ENCODE measurements at regions not wholly inside any gene's neighbourhood (a gene's known extent, or its start where the extent isn't known, plus 50 kb on each side); places are given as distances from the start of the nearest gene placed in this dataset.

DNA sequence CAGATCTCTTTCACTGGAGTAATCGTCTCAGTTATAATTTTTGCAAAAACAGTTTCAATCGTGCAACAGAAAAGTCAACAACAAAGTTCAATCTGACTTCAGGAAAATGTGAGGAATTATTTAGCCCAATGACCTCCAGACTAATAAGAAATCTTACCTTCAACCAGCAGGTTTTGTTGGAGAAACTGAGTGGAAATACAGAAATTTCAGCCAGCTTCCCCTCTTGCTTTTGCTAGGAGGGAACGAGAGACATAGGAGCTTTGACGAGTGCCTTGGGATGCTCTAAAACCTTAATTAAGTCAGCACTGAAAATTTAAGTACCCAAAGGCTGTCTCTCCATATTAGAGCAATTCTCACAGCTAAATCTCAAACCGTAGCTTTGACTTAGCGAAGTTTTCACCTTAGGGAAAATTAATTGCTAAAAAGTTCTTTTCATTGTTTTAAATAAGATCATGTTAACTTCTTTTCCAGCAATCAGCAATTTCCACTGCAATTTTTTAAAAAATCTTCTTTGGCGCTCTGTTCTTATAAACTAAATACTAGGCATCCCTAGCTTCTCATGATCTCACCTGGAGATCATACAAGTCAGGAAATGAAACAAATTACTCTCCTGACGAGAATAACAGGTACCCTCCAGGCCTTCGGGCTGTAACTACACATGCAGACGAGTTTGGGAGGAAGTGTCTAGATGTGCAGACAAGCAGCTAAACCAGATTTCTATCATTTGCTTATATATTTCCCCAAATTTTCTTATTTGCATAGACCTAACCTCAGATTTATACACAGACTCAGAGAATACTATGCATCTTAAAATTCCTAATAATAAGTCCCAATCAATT is 250.2 kb downstream of the FAM43A start:
- no peak for DNase-seq (ENCODE audit: low read depth in 1 of 2, low spot score in 2 of 2)
- Histone ChIP-seq H3K27me3 (replicated peaks) (no peaks in the 10 kb centered on the region), H3K36me3 (no peaks in the 10 kb centered on the region), H3K27ac (no peak overlapping the region), H3K4me3 (no peak overlapping the region), H3K4me1 (replicated peaks) (peaks cover 12% of the 10 kb centered on the region), H3K9me3 (replicated peaks) (no peaks in the 10 kb centered on the region)

DNA sequence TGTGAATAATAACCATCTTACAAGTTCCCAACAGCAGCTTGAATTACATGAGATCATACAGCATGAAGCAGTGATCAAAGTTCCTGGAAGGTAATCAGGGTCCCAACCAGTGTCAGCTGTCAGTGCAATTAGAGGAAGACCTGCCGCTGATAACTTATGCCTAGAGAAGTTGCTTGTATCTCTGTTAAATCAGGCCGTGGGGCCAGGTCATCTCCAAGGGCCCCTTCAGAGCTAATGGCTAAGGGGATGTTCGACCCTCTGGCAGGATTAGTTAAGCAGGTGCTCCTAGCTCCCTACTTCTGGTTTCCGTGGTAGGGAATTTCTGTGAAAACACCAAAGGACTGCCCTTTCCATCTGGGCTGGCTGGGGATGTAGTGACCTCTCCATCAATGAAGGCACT is 251.0 kb downstream of the FAM43A start:
- DNase-seq (ENCODE audit: low read depth in 1 of 2, low spot score in 2 of 2) = no peak
- Histone ChIP-seq H3K9me3 (replicated peaks) (no peaks in the 10 kb centered on the region), H3K27ac (no peak overlapping the region), H3K4me3 (no peak overlapping the region), H3K27me3 (replicated peaks) (no peaks in the 10 kb centered on the region), H3K36me3 (no peaks in the 10 kb centered on the region), H3K4me1 (replicated peaks) (peaks cover 4% of the 10 kb centered on the region)

DNA sequence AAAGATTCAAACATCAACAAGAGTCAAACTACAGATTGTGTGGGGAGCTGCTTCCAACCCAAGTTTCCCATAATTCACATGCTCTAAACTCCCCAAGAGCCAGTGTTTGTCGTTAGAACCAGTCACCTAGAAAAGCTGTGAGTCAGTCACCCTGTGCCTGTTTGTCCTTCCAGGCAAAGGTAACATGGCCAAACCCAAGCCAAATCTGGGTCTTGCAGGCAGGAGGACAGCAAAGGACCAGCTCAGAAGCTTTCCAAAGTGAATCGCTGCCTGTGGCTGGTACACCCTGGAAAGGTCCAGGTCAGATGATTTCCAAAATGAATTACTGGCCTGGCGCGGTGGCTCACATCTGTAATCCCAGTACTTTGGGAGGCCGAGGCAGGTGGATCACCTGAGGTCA is 251.5 kb downstream of the FAM43A start:
- Histone ChIP-seq H3K27me3 (replicated peaks) (no peaks in the 10 kb centered on the region), H3K4me1 (replicated peaks) (no peaks in the 10 kb centered on the region)
- DNase-seq (ENCODE audit: low read depth in 1 of 2, low spot score in 2 of 2) = no peak

DNA sequence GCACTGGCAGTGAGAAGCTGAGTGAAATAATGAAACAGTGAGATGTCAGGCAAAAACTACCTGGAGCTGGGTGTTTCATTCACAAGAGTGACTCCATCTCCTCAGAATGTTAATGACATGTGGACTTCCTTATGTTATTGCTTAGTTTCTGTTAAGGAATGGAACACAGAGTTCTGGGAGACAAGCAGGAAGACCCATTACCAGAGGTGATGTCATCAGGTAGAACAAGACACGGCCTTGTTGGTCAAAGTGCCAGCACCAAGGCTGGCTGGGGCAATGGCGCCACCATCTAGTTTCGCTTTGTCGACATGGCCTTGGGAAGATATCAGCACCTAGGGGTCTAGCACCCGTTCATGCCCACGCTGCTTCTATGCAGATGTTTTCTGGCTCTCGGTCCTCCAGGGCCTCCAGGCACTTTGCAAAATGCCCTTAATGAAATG is 252.2 kb downstream of the FAM43A start:
- H3K4me1 ChIP-seq (replicated peaks) = no peaks in the 10 kb centered on the region
- no peak overlapping the region for H3K4me3 ChIP-seq
- no peaks in the 10 kb centered on the region for H3K36me3 ChIP-seq
- no peak for DNase-seq (ENCODE audit: low read depth in 1 of 2, low spot score in 2 of 2)
- H3K9me3 ChIP-seq (replicated peaks) = no peaks in the 10 kb centered on the region
- H3K27me3 ChIP-seq (replicated peaks) = no peaks in the 10 kb centered on the region
- no peak overlapping the region for H3K27ac ChIP-seq

More for the DNA sequence above, 251.5 kb downstream of the FAM43A start:
- no peaks in the 10 kb centered on the region for H3K36me3 ChIP-seq
- no peaks in the 10 kb centered on the region for H3K9me3 ChIP-seq (replicated peaks)
- H3K4me3 ChIP-seq = no peak overlapping the region
- H3K27ac ChIP-seq = no peak overlapping the region

DNA sequence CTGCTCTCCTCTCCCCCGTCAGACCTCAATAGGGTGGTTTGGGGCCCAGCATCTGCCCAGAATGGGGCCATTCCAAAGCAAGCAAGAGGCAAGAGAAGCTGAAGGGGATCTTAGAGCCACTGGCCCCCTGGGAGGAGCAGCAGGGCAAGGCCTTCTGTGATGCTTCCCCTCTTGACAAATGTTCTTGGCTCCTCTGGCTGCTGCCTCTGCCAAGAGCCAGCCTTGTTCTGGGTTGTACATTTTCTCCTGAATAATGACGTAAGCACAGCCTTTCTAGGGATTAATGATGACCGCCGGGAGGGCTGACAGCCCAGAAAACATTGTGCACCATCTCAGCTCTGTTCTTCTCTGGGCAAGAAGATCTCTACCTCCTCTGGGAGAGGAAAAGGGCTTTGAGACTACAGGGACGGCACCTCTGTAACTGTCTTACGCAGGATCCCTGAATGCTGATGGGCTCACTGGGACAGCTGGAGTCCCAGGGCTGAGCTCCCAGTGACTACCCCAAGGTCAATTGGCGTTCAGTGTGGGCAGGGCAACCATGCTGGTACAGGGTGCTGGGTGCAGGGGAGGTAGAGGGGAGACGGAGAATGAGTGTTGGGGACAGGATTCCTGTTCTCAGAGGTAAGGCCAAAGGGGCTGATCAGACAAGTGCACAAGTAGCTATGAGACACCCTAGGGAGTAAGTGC is 253.3 kb downstream of the FAM43A start:
- Histone ChIP-seq H3K4me3 (no peak overlapping the region), H3K4me1 (replicated peaks) (no peaks in the 10 kb centered on the region), H3K36me3 (no peaks in the 10 kb centered on the region), H3K27ac (no peak overlapping the region), H3K27me3 (replicated peaks) (no peaks in the 10 kb centered on the region), H3K9me3 (replicated peaks) (no peaks in the 10 kb centered on the region)
- DNase-seq (ENCODE audit: low read depth in 1 of 2, low spot score in 2 of 2) = no peak

DNA sequence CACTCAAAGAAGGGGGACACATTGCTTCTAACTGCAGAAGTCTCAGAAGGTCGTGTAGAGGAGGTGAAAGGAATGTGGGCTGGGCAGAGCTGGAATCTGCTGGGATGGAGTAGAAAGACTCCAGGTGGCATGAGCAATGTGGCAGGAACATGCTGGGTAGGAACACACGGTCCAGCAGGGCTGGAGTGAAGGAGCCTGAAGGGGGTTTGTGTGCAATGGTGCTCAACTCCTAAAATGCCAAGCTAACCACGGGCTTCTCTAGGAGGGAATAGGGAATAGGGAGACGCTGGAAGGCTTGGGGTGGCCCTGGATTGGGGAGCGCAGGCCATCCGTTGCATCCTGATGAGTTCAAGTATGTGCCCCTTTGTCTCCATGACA is 253.8 kb downstream of the FAM43A start:
- Histone ChIP-seq H3K27ac (no peak overlapping the region), H3K9me3 (replicated peaks) (no peaks in the 10 kb centered on the region), H3K4me3 (no peak overlapping the region), H3K27me3 (replicated peaks) (no peaks in the 10 kb centered on the region), H3K36me3 (no peaks in the 10 kb centered on the region), H3K4me1 (replicated peaks) (no peaks in the 10 kb centered on the region)
- DNase-seq (ENCODE audit: low read depth in 1 of 2, low spot score in 2 of 2) = no peak

DNA sequence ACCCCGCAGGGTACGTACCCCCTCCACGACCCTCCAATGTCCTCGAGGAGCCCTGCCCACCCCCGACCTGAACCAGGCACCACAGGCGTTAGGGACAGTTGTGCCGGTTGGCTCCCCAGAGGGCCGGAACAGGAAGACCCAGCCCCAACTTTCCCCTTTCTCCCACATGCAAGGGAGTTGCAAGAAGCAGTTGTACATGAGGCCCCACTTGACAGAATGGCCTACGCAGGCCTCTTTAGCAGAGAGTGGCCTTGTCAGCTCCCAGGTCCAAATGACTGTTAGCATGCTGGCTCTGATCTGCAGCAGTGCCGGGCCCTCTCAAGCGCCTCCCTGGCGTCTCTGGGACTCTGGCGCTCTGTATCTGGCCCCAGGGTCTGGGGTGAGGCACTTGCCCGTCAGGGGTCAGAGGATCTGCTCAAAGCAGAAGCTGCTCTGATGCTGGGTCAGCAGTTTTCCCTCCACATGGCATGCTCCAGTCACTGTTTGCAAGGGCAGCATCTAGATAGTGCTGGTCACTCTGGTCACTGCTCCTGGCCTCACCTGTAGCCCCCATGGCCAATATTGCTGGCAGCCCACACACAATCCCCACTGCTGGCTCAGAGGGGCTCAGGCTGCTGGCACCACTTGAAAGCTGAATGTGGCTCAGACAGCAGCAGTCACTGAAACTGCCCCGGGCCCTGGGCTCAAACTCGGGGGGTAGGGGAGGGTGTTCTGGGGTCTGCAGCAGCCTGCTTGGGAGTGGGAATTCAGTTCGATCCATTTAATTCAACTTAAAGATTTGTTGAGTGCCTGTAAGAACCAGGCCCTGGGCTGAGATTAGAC is 254.5 kb downstream of the FAM43A start:
- H3K27me3 ChIP-seq (replicated peaks) = no peaks in the 10 kb centered on the region
- no peak for DNase-seq (ENCODE audit: low read depth in 1 of 2, low spot score in 2 of 2)
- H3K27ac ChIP-seq = no peak overlapping the region
- H3K4me3 ChIP-seq = no peak overlapping the region
- no peaks in the 10 kb centered on the region for H3K9me3 ChIP-seq (replicated peaks)
- no peaks in the 10 kb centered on the region for H3K36me3 ChIP-seq
- no peaks in the 10 kb centered on the region for H3K4me1 ChIP-seq (replicated peaks)

DNA sequence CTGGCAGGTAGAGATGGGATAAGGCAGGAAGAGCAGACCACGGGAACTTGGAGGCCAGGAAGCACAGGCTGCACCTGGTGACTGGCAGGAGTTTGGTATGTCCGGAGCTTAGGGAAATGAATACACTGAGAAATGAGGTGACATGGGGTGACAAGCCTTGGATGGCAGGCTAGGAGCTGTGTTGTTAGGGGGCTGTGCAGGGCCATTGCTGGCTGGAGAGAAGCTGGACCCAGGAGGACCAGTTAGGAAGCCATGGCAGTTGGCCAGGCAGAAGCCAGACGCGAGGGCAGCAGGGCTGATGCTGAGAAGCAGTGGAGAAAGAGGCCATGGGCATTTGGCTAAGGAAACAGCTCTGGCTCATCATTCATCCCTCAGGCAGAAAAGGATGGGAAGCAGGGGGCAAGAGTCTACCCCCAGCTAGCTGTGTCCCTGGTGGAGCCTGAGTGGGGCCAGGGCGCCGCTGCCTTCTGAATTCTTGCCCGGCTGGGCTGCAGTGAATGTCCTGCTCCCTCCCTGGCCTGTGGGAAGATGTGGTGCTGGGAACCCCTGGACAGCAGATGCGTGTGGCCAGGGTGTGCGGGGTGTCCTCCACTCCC is 255.8 kb downstream of the FAM43A start:
- H3K27ac ChIP-seq = no peak overlapping the region
- no peaks in the 10 kb centered on the region for H3K4me1 ChIP-seq (replicated peaks)
- no peak overlapping the region for H3K4me3 ChIP-seq
- DNase-seq (ENCODE audit: low read depth in 1 of 2, low spot score in 2 of 2) = no peak
- no peaks in the 10 kb centered on the region for H3K27me3 ChIP-seq (replicated peaks)
- H3K9me3 ChIP-seq (replicated peaks) = no peaks in the 10 kb centered on the region
- H3K36me3 ChIP-seq = no peaks in the 10 kb centered on the region

DNA sequence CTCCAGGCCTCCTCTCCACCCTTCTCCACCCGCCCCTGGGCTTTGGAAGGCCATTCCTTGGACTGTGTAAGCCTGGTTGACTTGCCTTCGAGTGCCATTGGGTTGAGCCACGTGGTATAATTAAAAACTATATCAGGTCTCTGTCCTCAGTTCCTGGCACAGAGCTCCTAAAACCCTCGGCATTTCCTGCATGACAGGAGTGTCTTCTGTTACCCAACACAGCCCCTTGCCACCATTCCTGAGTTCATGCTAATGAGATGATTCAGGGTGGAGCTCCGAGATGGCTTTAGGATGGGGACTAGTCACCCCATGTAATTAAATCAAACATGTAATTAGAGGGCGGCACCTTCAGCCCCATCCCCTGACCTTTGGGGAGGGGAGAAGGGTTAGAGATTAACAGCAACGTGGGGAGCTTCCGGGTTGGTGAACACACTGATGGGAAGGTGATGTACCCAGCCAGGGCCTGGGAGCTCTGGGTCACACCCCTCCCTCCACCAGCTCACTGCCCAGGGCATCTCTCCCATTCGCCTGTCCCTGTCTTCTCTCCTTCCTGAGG is 256.4 kb downstream of the FAM43A start:
- H3K9me3 ChIP-seq (replicated peaks) = no peaks in the 10 kb centered on the region
- H3K27ac ChIP-seq = no peak overlapping the region
- no peaks in the 10 kb centered on the region for H3K4me1 ChIP-seq (replicated peaks)
- no peak overlapping the region for H3K4me3 ChIP-seq
- H3K36me3 ChIP-seq = no peaks in the 10 kb centered on the region
- no peak for DNase-seq (ENCODE audit: low read depth in 1 of 2, low spot score in 2 of 2)
- H3K27me3 ChIP-seq (replicated peaks) = no peaks in the 10 kb centered on the region

DNA sequence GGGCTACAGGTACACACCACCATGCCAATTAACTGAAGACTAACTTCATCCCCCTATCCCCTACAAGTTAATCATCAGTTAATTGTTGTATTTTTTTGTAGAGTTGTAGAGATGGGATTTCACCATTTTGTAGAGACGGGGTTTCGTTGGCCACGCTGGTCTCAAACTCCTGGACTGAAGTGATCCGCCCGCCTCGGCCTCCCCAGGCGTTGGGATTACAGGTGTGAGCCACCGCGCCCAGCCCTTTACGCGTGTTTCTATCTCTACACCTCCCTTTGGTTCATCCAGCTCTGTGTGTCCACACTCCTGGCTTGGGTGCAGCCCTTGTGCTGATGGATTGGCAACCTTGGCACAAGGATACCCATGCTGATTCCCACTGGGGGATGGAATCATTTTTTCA is 258.8 kb downstream of the FAM43A start:
- Histone ChIP-seq H3K36me3 (no peaks in the 10 kb centered on the region), H3K9me3 (replicated peaks) (no peaks in the 10 kb centered on the region; the same call in 1 of the 2 replicates), H3K4me1 (replicated peaks) (no peaks in the 10 kb centered on the region), H3K27me3 (replicated peaks) (no peaks in the 10 kb centered on the region), H3K4me3 (no peak overlapping the region), H3K27ac (no peak overlapping the region)
- DNase-seq (ENCODE audit: low read depth in 1 of 2, low spot score in 2 of 2) = no peak

DNA sequence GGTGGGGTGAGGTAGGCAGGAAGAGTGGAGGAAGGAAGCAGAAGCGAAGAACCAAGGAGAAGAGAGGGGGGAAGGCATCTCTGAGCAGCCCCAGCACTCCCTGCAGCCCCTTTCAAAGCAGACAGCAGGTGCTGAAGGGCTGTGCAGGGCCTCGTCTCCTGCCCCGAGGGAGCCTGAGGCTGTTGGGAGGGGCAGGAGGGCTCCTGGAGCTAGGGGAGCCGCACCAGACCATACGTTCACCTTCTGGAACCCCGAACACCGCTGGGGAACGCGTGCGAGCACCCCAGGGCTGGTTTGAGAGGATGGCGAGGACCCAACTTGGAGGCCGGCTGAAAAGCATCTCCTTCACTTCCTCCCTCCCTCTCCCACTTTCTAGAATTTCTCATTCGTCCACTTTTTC is 259.8 kb downstream of the FAM43A start:
- Histone ChIP-seq H3K36me3 (no peaks in the 10 kb centered on the region), H3K4me1 (replicated peaks) (no peaks in the 10 kb centered on the region), H3K9me3 (replicated peaks) (no peaks in the 10 kb centered on the region; the same call in 1 of the 2 replicates), H3K4me3 (no peak overlapping the region), H3K27me3 (replicated peaks) (no peaks in the 10 kb centered on the region), H3K27ac (no peak overlapping the region)
- no peak for DNase-seq (ENCODE audit: low read depth in 1 of 2, low spot score in 2 of 2)

DNA sequence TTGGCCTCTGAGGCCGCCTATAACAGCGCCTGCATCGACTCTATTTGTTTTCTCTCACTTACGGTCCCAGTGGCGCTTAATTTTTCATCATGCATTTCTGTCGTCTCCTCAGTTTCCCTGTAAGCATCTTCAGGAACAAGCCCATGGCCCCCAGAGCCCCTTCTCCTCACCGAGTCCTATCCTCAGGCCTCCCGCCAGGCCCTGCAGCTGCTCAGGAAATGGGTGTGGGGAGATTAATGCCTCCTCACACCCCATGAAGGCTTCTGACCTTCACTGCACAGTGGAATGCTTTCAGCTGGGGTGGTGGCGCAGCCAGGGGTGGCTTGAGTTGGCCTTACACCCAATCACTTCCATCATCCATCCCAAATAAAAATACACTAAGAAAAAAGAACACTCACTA is 260.4 kb downstream of the FAM43A start:
- no peaks in the 10 kb centered on the region; the same call in 1 of the 2 replicates for H3K9me3 ChIP-seq (replicated peaks)
- H3K27ac ChIP-seq = no peak overlapping the region
- DNase-seq (ENCODE audit: low read depth in 1 of 2, low spot score in 2 of 2) = no peak
- H3K4me3 ChIP-seq = no peak overlapping the region
- H3K27me3 ChIP-seq (replicated peaks) = no peaks in the 10 kb centered on the region
- peaks cover 2% of the 10 kb centered on the region for H3K4me1 ChIP-seq (replicated peaks)
- H3K36me3 ChIP-seq = no peaks in the 10 kb centered on the region

DNA sequence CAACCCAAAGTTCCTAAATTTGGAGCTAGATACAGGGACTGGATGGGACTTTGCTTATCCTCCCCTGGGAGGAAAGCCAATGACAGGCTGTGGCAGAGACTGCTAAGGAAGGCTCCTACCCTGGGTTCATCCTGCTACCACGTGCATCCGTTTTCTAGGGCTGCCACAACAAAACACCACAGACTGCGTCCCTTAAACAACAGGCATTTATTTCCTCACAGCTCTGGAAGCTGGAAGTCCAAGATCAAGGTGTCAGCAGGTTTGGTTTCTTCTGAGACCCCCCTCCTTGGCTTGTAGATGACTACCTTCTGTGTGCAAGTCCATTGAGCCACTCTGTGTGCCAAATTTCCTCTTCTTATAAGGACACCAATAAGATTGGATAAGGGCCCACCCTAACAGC is 263.9 kb downstream of the FAM43A start:
- Histone ChIP-seq H3K4me3 (no peak overlapping the region), H3K27ac (no peak overlapping the region), H3K4me1 (replicated peaks) (peaks cover 8% of the 10 kb centered on the region), H3K9me3 (replicated peaks) (no peaks in the 10 kb centered on the region; the same call in 1 of the 2 replicates), H3K27me3 (replicated peaks) (no peaks in the 10 kb centered on the region), H3K36me3 (no peaks in the 10 kb centered on the region)
- no peak for DNase-seq (ENCODE audit: low read depth in 1 of 2, low spot score in 2 of 2)

Measured in SJSA1 (cell line).